ENCODE measurements at regions not wholly inside any gene's neighbourhood (a gene's known extent, or its start where the extent isn't known, plus 50 kb on each side); places are given as distances from the start of the nearest gene placed in this dataset.
"Not testable (repeated sequence)": the region's sequence is repeated elsewhere in the genome, so short reads cannot be mapped to it uniquely, and the experiment has no call there.

DNA sequence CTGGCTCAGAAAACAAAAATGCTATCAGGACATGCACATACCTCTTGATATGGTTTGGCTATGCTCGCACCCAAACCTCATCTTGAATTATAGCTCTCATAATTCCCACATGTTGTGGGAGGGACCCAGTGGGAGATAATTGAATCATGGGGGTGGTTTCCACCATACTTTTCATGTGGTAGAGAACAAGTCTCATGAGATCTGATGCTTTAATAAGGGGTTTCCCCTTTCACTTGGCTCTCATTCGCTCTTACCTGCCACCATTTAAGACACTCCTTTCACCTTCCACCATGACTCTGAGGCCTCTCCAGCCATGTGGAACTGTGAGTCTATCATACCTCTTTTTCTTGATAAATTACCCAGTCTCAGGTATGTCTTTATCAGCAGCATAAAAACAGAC, 958.6 kb downstream of the TRAM1L1 start:
- no peaks in the 10 kb centered on the region for H3K9me3 ChIP-seq (ENCODE audit: control insufficient read depth, low read length)
- H3K4me3 ChIP-seq (ENCODE audit: low read length), result no peak overlapping the region
- no peaks in the 10 kb centered on the region for H3K36me3 ChIP-seq (ENCODE audit: control insufficient read depth, insufficient read depth, low read length)
- Mint-ChIP-seq H3K27me3 (ENCODE audit: insufficient read depth) (no peaks in the 10 kb centered on the region), H3K27ac (no peak overlapping the region), H3K9me3 (no peaks in the 10 kb centered on the region), H3K36me3 (ENCODE audit: low read depth) (no peaks in the 10 kb centered on the region), H3K4me3 (no peak overlapping the region), H3K4me1 (no peaks in the 10 kb centered on the region)
- no peak overlapping the region for H3K9ac ChIP-seq (ENCODE audit: extremely low read depth, low read length, poor library complexity, severe bottlenecking)
- H3K27me3 ChIP-seq (ENCODE audit: control insufficient read depth, insufficient read depth, low read length, poor library complexity, severe bottlenecking), result no peaks in the 10 kb centered on the region
- TF ChIP-seq, protein P1, sequence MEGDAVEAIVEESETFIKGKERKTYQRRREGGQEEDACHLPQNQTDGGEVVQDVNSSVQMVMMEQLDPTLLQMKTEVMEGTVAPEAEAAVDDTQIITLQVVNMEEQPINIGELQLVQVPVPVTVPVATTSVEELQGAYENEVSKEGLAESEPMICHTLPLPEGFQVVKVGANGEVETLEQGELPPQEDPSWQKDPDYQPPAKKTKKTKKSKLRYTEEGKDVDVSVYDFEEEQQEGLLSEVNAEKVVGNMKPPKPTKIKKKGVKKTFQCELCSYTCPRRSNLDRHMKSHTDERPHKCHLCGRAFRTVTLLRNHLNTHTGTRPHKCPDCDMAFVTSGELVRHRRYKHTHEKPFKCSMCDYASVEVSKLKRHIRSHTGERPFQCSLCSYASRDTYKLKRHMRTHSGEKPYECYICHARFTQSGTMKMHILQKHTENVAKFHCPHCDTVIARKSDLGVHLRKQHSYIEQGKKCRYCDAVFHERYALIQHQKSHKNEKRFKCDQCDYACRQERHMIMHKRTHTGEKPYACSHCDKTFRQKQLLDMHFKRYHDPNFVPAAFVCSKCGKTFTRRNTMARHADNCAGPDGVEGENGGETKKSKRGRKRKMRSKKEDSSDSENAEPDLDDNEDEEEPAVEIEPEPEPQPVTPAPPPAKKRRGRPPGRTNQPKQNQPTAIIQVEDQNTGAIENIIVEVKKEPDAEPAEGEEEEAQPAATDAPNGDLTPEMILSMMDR (conservative IDR thresholded peaks at IDR 0.05), result no peak
- H3K4me1 ChIP-seq (ENCODE audit: control insufficient read depth, insufficient read depth, low read length), result no peaks in the 10 kb centered on the region
- 83 to 99% methylated on average over 1 to 2 of the region's 2 CpGs for WGBS, 2 experiments (ENCODE audit: insufficient coverage in 1 of 2, insufficient read length in 1 of 2)
- DNase-seq, result no peak
- H3K27ac ChIP-seq (ENCODE audit: low read depth, low read length), result no peak overlapping the region

DNA sequence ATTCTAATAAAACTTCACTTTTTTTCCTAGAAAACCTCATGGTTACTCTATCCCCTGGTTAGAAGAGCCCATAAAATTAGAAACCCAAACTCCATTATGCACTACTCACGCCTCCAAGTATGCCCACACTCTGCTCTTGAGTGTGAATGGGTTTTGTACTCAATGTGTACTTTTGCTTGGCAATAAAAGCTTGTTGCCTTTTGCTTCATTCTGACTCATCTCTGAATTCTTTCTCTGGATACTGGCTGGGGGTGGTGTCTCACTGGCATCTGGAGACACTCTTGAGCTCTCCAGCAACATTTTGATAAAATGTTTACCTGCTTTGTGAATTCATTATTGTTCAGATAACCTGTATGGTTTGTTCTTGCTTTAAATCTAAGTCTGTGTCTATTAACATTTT, 963.3 kb downstream of the TRAM1L1 start:
- no peaks in the 10 kb centered on the region for H3K4me1 Mint-ChIP-seq
- no peak overlapping the region for H3K4me3 Mint-ChIP-seq
- TF ChIP-seq, protein P1 (conservative IDR thresholded peaks at IDR 0.05), result no peak
- H3K9me3 Mint-ChIP-seq, result no peaks in the 10 kb centered on the region
- Histone ChIP-seq H3K9me3 (ENCODE audit: control insufficient read depth, low read length) (no peaks in the 10 kb centered on the region), H3K27ac (ENCODE audit: low read depth, low read length) (no peak overlapping the region), H3K4me3 (ENCODE audit: low read length) (no peak overlapping the region), H3K27me3 (ENCODE audit: control insufficient read depth, insufficient read depth, low read length, poor library complexity, severe bottlenecking) (no peaks in the 10 kb centered on the region), H3K4me1 (ENCODE audit: control insufficient read depth, insufficient read depth, low read length) (no peaks in the 10 kb centered on the region), H3K9ac (ENCODE audit: extremely low read depth, low read length, poor library complexity, severe bottlenecking) (no peak overlapping the region), H3K36me3 (ENCODE audit: control insufficient read depth, insufficient read depth, low read length) (no peaks in the 10 kb centered on the region)
- DNase-seq, result no peak
- no peaks in the 10 kb centered on the region for H3K27me3 Mint-ChIP-seq (ENCODE audit: insufficient read depth)
- no peak overlapping the region for H3K27ac Mint-ChIP-seq
- H3K36me3 Mint-ChIP-seq (ENCODE audit: low read depth), result no peaks in the 10 kb centered on the region
- WGBS, 2 experiments (ENCODE audit: insufficient coverage in 1 of 2, insufficient read length in 1 of 2), result 100% methylated on average over 1 of the region's 1 CpG; no CpG with 5 or more reads in 1 of the 2 experiments

DNA sequence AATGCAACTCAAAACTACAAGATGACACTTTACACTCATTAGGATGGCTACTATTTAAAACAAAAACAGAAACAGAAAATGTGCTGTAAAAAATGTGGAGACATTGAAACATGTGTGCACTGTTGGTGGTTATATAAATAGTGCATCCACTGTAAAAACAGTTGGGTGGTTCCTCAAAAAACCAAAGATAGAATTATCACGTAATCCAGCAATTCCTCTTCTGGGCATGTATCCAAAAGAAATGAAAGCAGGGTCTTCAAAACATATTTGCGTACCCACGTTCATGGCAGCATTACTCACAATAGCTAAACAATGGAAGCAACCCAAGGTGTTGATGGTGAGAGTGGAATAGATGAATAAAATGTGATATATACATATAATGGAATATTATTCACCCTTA, 967.2 kb downstream of the TRAM1L1 start:
- H3K4me1 ChIP-seq (ENCODE audit: control insufficient read depth, insufficient read depth, low read length), result no peaks in the 10 kb centered on the region

DNA sequence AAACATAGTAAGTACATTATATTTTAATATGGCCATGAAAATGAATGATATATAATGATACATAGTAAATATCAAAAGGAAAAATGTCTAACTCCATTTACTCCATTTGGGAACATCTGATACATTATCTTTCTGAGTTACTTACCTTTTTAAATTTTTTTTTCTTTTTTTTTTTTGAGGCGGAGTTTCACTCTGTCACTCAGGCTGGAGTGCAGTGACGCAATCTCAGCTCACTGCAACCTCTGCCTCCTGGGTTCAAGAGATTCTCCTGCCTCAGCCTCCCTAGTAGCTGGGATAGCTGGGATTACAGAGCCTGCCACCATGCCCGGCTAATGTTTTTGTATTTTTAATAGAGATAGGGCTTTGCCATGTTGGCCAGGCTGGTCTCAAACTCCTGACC, 972.5 kb downstream of the TRAM1L1 start:
- H3K4me1 Mint-ChIP-seq; H3K27ac Mint-ChIP-seq; H3K4me1 ChIP-seq (ENCODE audit: control insufficient read depth, insufficient read depth, low read length); H3K36me3 ChIP-seq (ENCODE audit: control insufficient read depth, insufficient read depth, low read length); H3K9me3 Mint-ChIP-seq; H3K9ac ChIP-seq (ENCODE audit: extremely low read depth, low read length, poor library complexity, severe bottlenecking); H3K4me3 ChIP-seq (ENCODE audit: low read length); H3K4me3 Mint-ChIP-seq; H3K27me3 ChIP-seq (ENCODE audit: control insufficient read depth, insufficient read depth, low read length, poor library complexity, severe bottlenecking); DNase-seq; H3K27ac ChIP-seq (ENCODE audit: low read depth, low read length); H3K9me3 ChIP-seq (ENCODE audit: control insufficient read depth, low read length); H3K27me3 Mint-ChIP-seq (ENCODE audit: insufficient read depth); H3K36me3 Mint-ChIP-seq (ENCODE audit: low read depth): not testable (repeated sequence)
- WGBS, 2 experiments (ENCODE audit: insufficient coverage in 1 of 2, insufficient read length in 1 of 2), result 94 to 100% methylated on average over 1 to 3 of the region's 3 CpGs

More for the DNA sequence above, 967.2 kb downstream of the TRAM1L1 start:
- H3K27ac ChIP-seq (ENCODE audit: low read depth, low read length), result no peak overlapping the region
- Mint-ChIP-seq H3K36me3 (ENCODE audit: low read depth) (no peaks in the 10 kb centered on the region), H3K27me3 (ENCODE audit: insufficient read depth) (no peaks in the 10 kb centered on the region), H3K9me3 (no peaks in the 10 kb centered on the region), H3K4me3 (no peak overlapping the region), H3K4me1 (no peaks in the 10 kb centered on the region), H3K27ac (no peak overlapping the region)
- no peaks in the 10 kb centered on the region for H3K27me3 ChIP-seq (ENCODE audit: control insufficient read depth, insufficient read depth, low read length, poor library complexity, severe bottlenecking)
- H3K9me3 ChIP-seq (ENCODE audit: control insufficient read depth, low read length), result no peaks in the 10 kb centered on the region
- DNase-seq, result no peak
- TF ChIP-seq, protein P1 (conservative IDR thresholded peaks at IDR 0.05), result no peak
- no peak overlapping the region for H3K9ac ChIP-seq (ENCODE audit: extremely low read depth, low read length, poor library complexity, severe bottlenecking)
- H3K4me3 ChIP-seq (ENCODE audit: low read length), result no peak overlapping the region
- 93 to 100% methylated on average over 3 of the region's 3 CpGs for WGBS, 2 experiments (ENCODE audit: insufficient coverage in 1 of 2, insufficient read length in 1 of 2)
- H3K36me3 ChIP-seq (ENCODE audit: control insufficient read depth, insufficient read depth, low read length), result no peaks in the 10 kb centered on the region

All from endodermal cell (in vitro differentiated cells).